Hepatocyte (in vitro differentiated cells): ENCODE measurements at regions not wholly inside any gene's neighbourhood (a gene's known extent, or its start where the extent isn't known, plus 50 kb on each side); places are given as distances from the start of the nearest gene placed in this dataset.

Experiments used
- DNase-seq: peaks from one replicate; pipeline ENCODE4 v3.0.0-alpha.2; 2016; ENCODE audit warnings: low spot score
- H2AFZ ChIP-seq: fragments of 200-600 bp; sonication (generic); 2 replicates; pipeline ENCODE4 v1.6.0; 2016; ENCODE audit warnings: antibody characterized with exemption, mild to moderate bottlenecking
- H3K27ac ChIP-seq: fragments of 200-600 bp; sonication (generic); 2 replicates; pipeline ENCODE4 v1.5.1; 2016; ENCODE audit warnings: mild to moderate bottlenecking
- H3K27me3 ChIP-seq: fragments of 200-600 bp; sonication (generic); 2 replicates; pipeline ENCODE4 v1.6.1; 2016
- H3K36me3 ChIP-seq: fragments of 200-600 bp; sonication (generic); replicated peaks from 2 replicates; pipeline ENCODE4 v1.5.1; 2016; ENCODE audit warnings: low read depth; ENCODE audit not compliant: insufficient read depth
- H3K4me1 ChIP-seq: fragments of 200-600 bp; sonication (generic); 2 replicates; pipeline ENCODE4 v1.5.1; 2016; ENCODE audit warnings: mild to moderate bottlenecking, moderate library complexity; ENCODE audit not compliant: insufficient read depth
- H3K4me2 ChIP-seq: fragments of 200-600 bp; sonication (generic); 2 replicates; pipeline ENCODE4 v1.6.0; 2016
- H3K4me3 ChIP-seq: fragments of 200-600 bp; sonication (generic); 2 replicates; pipeline ENCODE4 v1.5.1; 2016; ENCODE audit warnings: mild to moderate bottlenecking
- H3K79me2 ChIP-seq: fragments of 200-600 bp; sonication (generic); 2 replicates; pipeline ENCODE4 v1.6.0; 2017; ENCODE audit warnings: mild to moderate bottlenecking
- H3K9me2 ChIP-seq: fragments of 200-600 bp; sonication (generic); replicated peaks from 2 replicates; pipeline ENCODE4 v1.6.0; 2017; ENCODE audit warnings: mild to moderate bottlenecking; ENCODE audit not compliant: insufficient read depth
- H3K9me3 ChIP-seq: fragments of 200-600 bp; sonication (generic); 2 replicates; pipeline ENCODE4 v1.5.1; 2016; ENCODE audit warnings: low read depth, mild to moderate bottlenecking
- H4K20me1 ChIP-seq: fragments of 200-600 bp; sonication (generic); 2 replicates; pipeline ENCODE4 v1.6.0; 2016; ENCODE audit warnings: mild to moderate bottlenecking; ENCODE audit not compliant: insufficient read depth, poor library complexity, severe bottlenecking
- CTCF ChIP-seq: fragments of 200-600 bp; sonication (generic); IDR thresholded peaks from 2 replicates; pipeline ENCODE4 v1.5.1; 2016; ENCODE audit warnings: antibody characterized with exemption, mild to moderate bottlenecking; ENCODE audit not compliant: poor library complexity
- EZH2 ChIP-seq: fragments of 200-600 bp; sonication (generic); IDR thresholded peaks from 2 replicates; pipeline ENCODE4 v1.6.1; 2016; ENCODE audit warnings: antibody characterized with exemption, mild to moderate bottlenecking, borderline replicate concordance
- EZH2phosphoT487 ChIP-seq: fragments of 200-600 bp; sonication (generic); IDR thresholded peaks from one replicate; pipeline ENCODE4 v1.6.1; 2018; ENCODE audit warnings: antibody characterized with exemption, mild to moderate bottlenecking, low read depth, moderate library complexity; ENCODE audit not compliant: unreplicated experiment, severe bottlenecking
- WGBS: methylation state at CpG from one replicate; pipeline ENCODE4 v1.1.6; 2016; ENCODE audit warnings: low lambda C conversion rate; ENCODE audit errors: missing lambda C conversion rate; 5-methylcytosine and 5-hydroxymethylcytosine counted together

DNA sequence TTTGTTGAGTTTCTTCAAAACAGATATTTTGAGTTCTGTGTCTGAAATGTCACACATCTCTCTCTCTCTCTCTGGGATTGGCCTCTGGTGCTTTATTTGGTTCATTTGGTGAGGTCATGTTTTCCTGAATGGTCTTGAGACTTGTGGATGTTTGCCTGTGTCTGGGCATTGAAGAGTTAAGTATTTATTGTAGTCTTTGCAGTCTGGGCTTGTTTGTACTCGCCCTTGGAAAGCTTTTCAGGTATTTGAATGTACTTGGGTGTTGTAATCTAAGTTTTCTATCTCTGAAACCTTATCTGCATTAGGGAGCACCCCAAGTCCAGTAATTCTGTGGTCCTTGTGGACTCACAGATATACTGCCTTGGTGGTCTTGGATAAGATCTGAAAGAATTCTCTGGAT, 106.7 kb upstream of the PRSS58 start:
- Histone ChIP-seq H3K4me1 (no peaks in the 10 kb centered on the region), H3K27ac (no peak overlapping the region), H3K4me2 (no peak overlapping the region), H3K36me3 (no peaks in the 10 kb centered on the region), H3K9me2 (no peaks in the 10 kb centered on the region), H3K4me3 (no peak overlapping the region), H4K20me1 (no peaks in the 10 kb centered on the region), H2AFZ (no peak overlapping the region), H3K27me3 (no peaks in the 10 kb centered on the region), H3K79me2 (no peaks in the 10 kb centered on the region), H3K9me3 (no peaks in the 10 kb centered on the region)
- DNase-seq: no peak
- no peak for TF ChIP-seq EZH2phosphoT487
- no peak for TF ChIP-seq CTCF
- no peak for TF ChIP-seq EZH2
- 16% methylated on average over 1 of the region's 1 CpG for WGBS

- no peak for TF ChIP-seq EZH2phosphoT487
- TF ChIP-seq CTCF: no peak
- no peak for TF ChIP-seq EZH2
- no peak overlapping the region for H2AFZ ChIP-seq
- 86% methylated on average over 3 of the region's 3 CpGs for WGBS
These were observed 104.5 kb upstream of the PRSS58 start for GRCh38 chr7:142362349-142362748.

GRCh38 chr7:142359694-142360279, 101.9 kb upstream of the PRSS58 start:
- H3K9me2 ChIP-seq: no peaks in the 10 kb centered on the region
- no peaks in the 10 kb centered on the region for H3K27me3 ChIP-seq
- no peak for TF ChIP-seq EZH2phosphoT487
- no peak for TF ChIP-seq EZH2
- TF ChIP-seq CTCF: no peak
- no peak for DNase-seq
- no peaks in the 10 kb centered on the region for H3K36me3 ChIP-seq
- H2AFZ ChIP-seq: no peak overlapping the region
- WGBS: 75% methylated on average over 8 of the region's 8 CpGs
- H3K4me3 ChIP-seq: no peak overlapping the region
- no peak overlapping the region for H3K27ac ChIP-seq
- H3K4me1 ChIP-seq: no peaks in the 10 kb centered on the region
- no peaks in the 10 kb centered on the region for H3K9me3 ChIP-seq
- H3K4me2 ChIP-seq: no peak overlapping the region
- no peaks in the 10 kb centered on the region for H3K79me2 ChIP-seq
- H4K20me1 ChIP-seq: no peaks in the 10 kb centered on the region

More at GRCh38 chr7:142362349-142362748, 104.5 kb upstream of the PRSS58 start:
- no peak for DNase-seq
- Histone ChIP-seq H3K27me3 (no peaks in the 10 kb centered on the region), H3K4me2 (no peak overlapping the region), H4K20me1 (no peaks in the 10 kb centered on the region), H3K9me3 (no peaks in the 10 kb centered on the region), H3K4me3 (no peak overlapping the region), H3K9me2 (no peaks in the 10 kb centered on the region), H3K27ac (no peak overlapping the region), H3K4me1 (no peaks in the 10 kb centered on the region), H3K36me3 (no peaks in the 10 kb centered on the region), H3K79me2 (no peaks in the 10 kb centered on the region)
